Thoracic aorta (tissue), 2 donors: ENCODE measurements at regions not wholly inside any gene's neighbourhood (a gene's known extent, or its start where the extent isn't known, plus 50 kb on each side); places are given as distances from the start of the nearest gene placed in this dataset.

ENCODE experiments used
- ATAC-seq: fragments of 150-250 bp; one replicate; pipeline ENCODE4 v1.8.0; 2017; ENCODE audit warnings: low read depth; ENCODE audit not compliant: insufficient number of reproducible peaks, low FRiP score
- DNase-seq: peaks from one replicate; pipeline ENCODE4 v3.0.0-alpha.2; 2020; ENCODE audit warnings: low spot score
- H3K27ac ChIP-seq, 2 donors: fragments of 200-600 bp; sonication (generic); 1 replicate in 1 of 2; 2 replicates in 1 of 2; pipeline ENCODE4 v1.5.1; 2016; ENCODE audit warnings: mild to moderate bottlenecking in 2 of 2, moderate library complexity in 2 of 2
- H3K27me3 ChIP-seq: fragments of 200-600 bp; sonication (generic); replicated peaks from 2 replicates; pipeline ENCODE4 v1.6.0; 2016; ENCODE audit warnings: mild to moderate bottlenecking; ENCODE audit not compliant: insufficient read depth
- H3K36me3 ChIP-seq: fragments of 200-600 bp; sonication (generic); one replicate; pipeline ENCODE4 v1.5.1; 2016
- H3K4me1 ChIP-seq, 2 donors: fragments of 200-600 bp; sonication (generic); 1 replicate in 1 of 2; 2 replicates in 1 of 2; pipeline versions ENCODE4 v1.5.1 to v1.6.0; 2016; ENCODE audit warnings: low read depth in 2 of 2, mild to moderate bottlenecking in 1 of 2; ENCODE audit not compliant: control insufficient read depth in 1 of 2
- H3K4me3 ChIP-seq: fragments of 200-600 bp; sonication (generic); 2 replicates; pipeline ENCODE4 v1.5.1; 2016; ENCODE audit warnings: mild to moderate bottlenecking
- H3K9me3 ChIP-seq: fragments of 200-600 bp; sonication (generic); 2 replicates; pipeline ENCODE4 v1.5.1; 2016
- CTCF ChIP-seq: fragments of 200-600 bp; sonication (generic); IDR thresholded peaks from one replicate; pipeline ENCODE4 v1.5.1; 2019; ENCODE audit warnings: antibody characterized with exemption

- Histone ChIP-seq H3K36me3 (no peaks in the 10 kb centered on the region), H3K9me3 (no peaks in the 10 kb centered on the region), H3K27me3 (no peaks in the 10 kb centered on the region), H3K4me3 (no peak overlapping the region), H3K4me1 (peaks cover 8 to 69% of the 10 kb centered on the region in 2 donors), H3K27ac (peak overlapping the region; percentile 47 to 76)
- TF ChIP-seq CTCF: no peak
- DNase-seq (no peak), ATAC-seq (no peak)
Measured at GRCh38 chr2:42842466-42842865, 50.1 kb upstream of the HAAO start.
